Upper lobe of left lung (tissue), 6 donors: ENCODE measurements at regions not wholly inside any gene's neighbourhood (a gene's known extent, or its start where the extent isn't known, plus 50 kb on each side); places are given as distances from the start of the nearest gene placed in this dataset.

Experiments
- ATAC-seq, 2 donors: fragments of 200-7000 bp; cut with Tn5 transposase; one replicate each; pipeline ENCODE4 v1.9.1; 2022; ENCODE audit warnings: mild to moderate bottlenecking in 2 of 2, moderate library complexity in 2 of 2; ENCODE audit not compliant: low FRiP score in 2 of 2
- DNase-seq, 2 donors: peaks; one replicate each; pipeline ENCODE4 v3.0.0-alpha.2; 2019 to 2020
- H3K27ac ChIP-seq, 4 donors: fragments of 200-600 bp; sonication (generic); one replicate each; pipeline ENCODE4 v1.5.1; 2016 to 2019
- H3K27me3 ChIP-seq, 4 donors: fragments of 200-600 bp; sonication (generic); one replicate each; pipeline ENCODE4 v1.5.1; 2017 to 2019
- H3K36me3 ChIP-seq, 4 donors: fragments of 200-600 bp; sonication (generic); one replicate each; pipeline ENCODE4 v1.5.1; 2016 to 2019
- H3K4me1 ChIP-seq, 4 donors: fragments of 200-600 bp; sonication (generic); one replicate each; pipeline ENCODE4 v1.5.1; 2018 to 2019
- H3K4me3 ChIP-seq, 4 donors: fragments of 200-600 bp; sonication (generic); one replicate each; pipeline ENCODE4 v1.5.1; 2017 to 2019; ENCODE audit warnings: mild to moderate bottlenecking in 2 of 4, moderate library complexity in 1 of 4
- H3K9me3 ChIP-seq, 4 donors: fragments of 200-600 bp; sonication (generic); one replicate each; pipeline ENCODE4 v1.5.1; 2018 to 2019
- EP300 ChIP-seq, 4 donors: sonication (generic); formaldehyde crosslinking; IDR thresholded peaks; one replicate each; pipeline ENCODE4 v1.5.1; 2017; ENCODE audit warnings: antibody characterized with exemption in 4 of 4, control low read depth in 2 of 4
- POLR2A ChIP-seq, 4 donors: fragments of 450-650 bp; IDR thresholded peaks; one replicate each; pipeline ENCODE4 v1.5.1; 2016 to 2017; ENCODE audit warnings: antibody characterized with exemption in 4 of 4, mild to moderate bottlenecking in 2 of 4
- POLR2AphosphoS5 ChIP-seq, 2 donors: sonication (generic); formaldehyde crosslinking; IDR thresholded peaks; one replicate each; pipeline ENCODE4 v1.5.1; 2017; ENCODE audit warnings: antibody characterized with exemption in 2 of 2
- WGBS, 2 donors: methylation state at CpG; one replicate each; pipeline ENCODE4 v1.1.5; 2017 to 2018; 5-methylcytosine and 5-hydroxymethylcytosine counted together
- TF ChIP-seq, protein P1 (sequence below), 6 experiments: fragments of 450-650 bp in 4 of 6; fragments of 200-600 bp in 2 of 6; sonication (generic) in 2 of 6; IDR thresholded peaks; one replicate each; pipeline ENCODE4 v1.5.1; 2016 to 2019; ENCODE audit warnings: antibody characterized with exemption in 6 of 6
- donor health status: DM: no; HTN: no; CAD: no; lungs with moderate emphysema.
- donor health status: DM: no; HTN: yes; CAD: no; lungs with severe emphysema.

- ATAC-seq: no peak
- TF ChIP-seq POLR2A (IDR thresholded peaks at IDR 0.05) (no peak), EP300 (IDR thresholded peaks at IDR 0.05) (no peak), POLR2AphosphoS5 (IDR thresholded peaks at IDR 0.05) (no peak)
- TF ChIP-seq, protein P1, sequence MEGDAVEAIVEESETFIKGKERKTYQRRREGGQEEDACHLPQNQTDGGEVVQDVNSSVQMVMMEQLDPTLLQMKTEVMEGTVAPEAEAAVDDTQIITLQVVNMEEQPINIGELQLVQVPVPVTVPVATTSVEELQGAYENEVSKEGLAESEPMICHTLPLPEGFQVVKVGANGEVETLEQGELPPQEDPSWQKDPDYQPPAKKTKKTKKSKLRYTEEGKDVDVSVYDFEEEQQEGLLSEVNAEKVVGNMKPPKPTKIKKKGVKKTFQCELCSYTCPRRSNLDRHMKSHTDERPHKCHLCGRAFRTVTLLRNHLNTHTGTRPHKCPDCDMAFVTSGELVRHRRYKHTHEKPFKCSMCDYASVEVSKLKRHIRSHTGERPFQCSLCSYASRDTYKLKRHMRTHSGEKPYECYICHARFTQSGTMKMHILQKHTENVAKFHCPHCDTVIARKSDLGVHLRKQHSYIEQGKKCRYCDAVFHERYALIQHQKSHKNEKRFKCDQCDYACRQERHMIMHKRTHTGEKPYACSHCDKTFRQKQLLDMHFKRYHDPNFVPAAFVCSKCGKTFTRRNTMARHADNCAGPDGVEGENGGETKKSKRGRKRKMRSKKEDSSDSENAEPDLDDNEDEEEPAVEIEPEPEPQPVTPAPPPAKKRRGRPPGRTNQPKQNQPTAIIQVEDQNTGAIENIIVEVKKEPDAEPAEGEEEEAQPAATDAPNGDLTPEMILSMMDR (IDR thresholded peaks at IDR 0.05): no peak
- Histone ChIP-seq H3K4me3 (no peak overlapping the region), H3K36me3 (no peaks in the 10 kb centered on the region), H3K9me3 (no peaks in the 10 kb centered on the region), H3K27me3 (no peaks in the 10 kb centered on the region), H3K27ac (no peak overlapping the region), H3K4me1 (no peaks in the 10 kb centered on the region)
- no peak for DNase-seq
- WGBS, 2 donors: 75 to 86% methylated on average over 1 of the region's 1 CpG
Measured at GRCh38 chr6:93621442-93621841, 202.1 kb upstream of the EPHA7 start.

DNA sequence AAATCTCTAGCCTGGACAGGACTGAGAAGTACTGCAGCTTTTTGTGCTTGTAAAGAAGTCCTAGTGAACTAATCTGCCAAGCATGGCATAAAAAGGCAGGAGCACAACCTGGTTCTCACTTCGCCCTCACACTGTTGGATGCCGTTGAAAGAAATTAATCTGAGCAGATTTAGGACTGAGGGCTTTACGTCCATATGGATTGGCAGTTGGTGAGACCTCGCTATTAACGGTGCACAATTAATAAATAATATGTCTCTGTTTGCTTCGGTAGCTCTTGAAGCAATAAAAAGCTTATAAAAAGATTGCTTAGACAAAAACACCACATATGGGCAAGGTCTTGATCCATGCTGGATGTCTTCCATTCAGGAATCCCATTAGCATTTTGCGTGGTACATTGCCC, 185.6 kb upstream of the EPHA7 start:
- Histone ChIP-seq H3K27me3 (no peaks in the 10 kb centered on the region), H3K4me1 (no peaks in the 10 kb centered on the region), H3K27ac (no peak overlapping the region), H3K9me3 (no peaks in the 10 kb centered on the region), H3K4me3 (no peak overlapping the region), H3K36me3 (no peaks in the 10 kb centered on the region)
- ATAC-seq: no peak
- TF ChIP-seq, protein P1 (IDR thresholded peaks at IDR 0.05): no peak
- TF ChIP-seq POLR2A (IDR thresholded peaks at IDR 0.05) (no peak), EP300 (IDR thresholded peaks at IDR 0.05) (no peak), POLR2AphosphoS5 (IDR thresholded peaks at IDR 0.05) (no peak)
- WGBS, 2 donors: 91 to 92% methylated on average over 7 of the region's 7 CpGs
- no peak for DNase-seq

DNA sequence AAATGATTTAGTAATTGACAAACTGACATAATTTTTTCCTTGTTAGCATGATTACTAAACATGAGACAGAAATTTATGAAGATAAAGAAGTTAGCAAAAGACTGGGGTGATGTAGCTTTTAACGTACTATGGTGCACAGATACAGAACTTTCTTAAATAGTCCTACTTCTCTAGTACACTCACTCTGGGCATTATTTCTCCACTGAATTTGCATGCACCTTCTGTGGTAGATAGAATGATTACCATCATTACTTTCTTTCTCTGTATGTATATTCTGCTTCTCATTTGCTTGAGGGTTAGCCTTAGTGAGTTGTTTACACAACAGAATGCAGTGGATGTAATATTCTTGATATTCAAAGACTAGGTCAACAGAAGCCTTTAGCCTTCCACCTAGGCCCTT, 173.1 kb upstream of the EPHA7 start:
- ATAC-seq: no peak
- WGBS, 2 donors: 76 to 82% methylated on average over 1 of the region's 1 CpG
- TF ChIP-seq POLR2AphosphoS5 (IDR thresholded peaks at IDR 0.05) (no peak), POLR2A (IDR thresholded peaks at IDR 0.05) (no peak), EP300 (IDR thresholded peaks at IDR 0.05) (no peak)
- TF ChIP-seq, protein P1 (IDR thresholded peaks at IDR 0.05): no peak

DNA sequence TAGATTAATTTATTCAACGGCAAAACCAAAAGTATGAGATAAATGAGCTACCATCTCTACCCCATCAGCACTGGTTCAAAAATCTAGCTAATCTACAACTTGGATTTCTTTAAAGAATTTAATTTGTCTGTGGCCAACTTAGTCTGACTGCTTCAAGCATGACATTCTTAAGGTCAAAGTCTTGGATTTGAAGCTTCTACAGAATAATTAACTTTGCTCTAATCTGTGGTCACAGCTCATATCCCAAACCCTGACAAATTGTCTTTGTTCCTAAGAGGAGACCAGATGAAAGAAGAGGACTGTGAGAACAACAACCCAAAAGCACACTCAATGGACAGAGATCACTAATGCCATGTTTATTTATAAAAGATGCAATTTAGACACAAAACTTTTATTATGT, 166.9 kb upstream of the EPHA7 start:
- H3K4me1 ChIP-seq: no peaks in the 10 kb centered on the region
- ATAC-seq (no peak), DNase-seq (no peak)
- no peak overlapping the region for H3K4me3 ChIP-seq
- H3K9me3 ChIP-seq: no peaks in the 10 kb centered on the region
- H3K36me3 ChIP-seq: no peaks in the 10 kb centered on the region
- no peaks in the 10 kb centered on the region for H3K27me3 ChIP-seq
- 41 to 79% methylated on average over 1 of the region's 1 CpG for WGBS, 2 donors
- TF ChIP-seq POLR2AphosphoS5 (IDR thresholded peaks at IDR 0.05): no peak
- no peak for TF ChIP-seq POLR2A (IDR thresholded peaks at IDR 0.05)
- TF ChIP-seq, protein P1 (IDR thresholded peaks at IDR 0.05): no peak
- TF ChIP-seq EP300 (IDR thresholded peaks at IDR 0.05): no peak
- H3K27ac ChIP-seq: no peak overlapping the region

More for the DNA sequence above, 173.1 kb upstream of the EPHA7 start:
- no peak for DNase-seq
- Histone ChIP-seq H3K9me3 (no peaks in the 10 kb centered on the region), H3K4me1 (no peaks in the 10 kb centered on the region), H3K27ac (no peak overlapping the region), H3K36me3 (no peaks in the 10 kb centered on the region), H3K27me3 (no peaks in the 10 kb centered on the region), H3K4me3 (no peak overlapping the region)

GRCh38 chr6:93584300-93584699, 164.9 kb upstream of the EPHA7 start:
- Histone ChIP-seq H3K27ac (no peak overlapping the region), H3K9me3 (no peaks in the 10 kb centered on the region), H3K4me3 (no peak overlapping the region), H3K27me3 (no peaks in the 10 kb centered on the region), H3K4me1 (no peaks in the 10 kb centered on the region), H3K36me3 (no peaks in the 10 kb centered on the region)
- TF ChIP-seq, protein P1 (IDR thresholded peaks at IDR 0.05): no peak
- TF ChIP-seq POLR2AphosphoS5 (IDR thresholded peaks at IDR 0.05) (no peak), EP300 (IDR thresholded peaks at IDR 0.05) (no peak), POLR2A (IDR thresholded peaks at IDR 0.05) (no peak)
- ATAC-seq (no peak), DNase-seq (no peak)
